Loucy (cell line): ENCODE measurements at regions not wholly inside any gene's neighbourhood (a gene's known extent, or its start where the extent isn't known, plus 50 kb on each side); places are given as distances from the start of the nearest gene placed in this dataset.

Experiments
- H2AFZ ChIP-seq: fragments of 200-600 bp; sonication (generic); 2 replicates; pipeline ENCODE4 v1.6.0; 2016; ENCODE audit warnings: antibody characterized with exemption, mild to moderate bottlenecking, low read length, moderate library complexity
- H3F3A ChIP-seq: fragments of 200-600 bp; 2 replicates; pipeline ENCODE4 v1.6.0; 2016; ENCODE audit warnings: antibody characterized with exemption, low read depth, mild to moderate bottlenecking
- H3K27me3 ChIP-seq: fragments of 200-600 bp; sonication (generic); 2 replicates; pipeline ENCODE4 v1.6.1; 2014; ENCODE audit warnings: low read length, mild to moderate bottlenecking; ENCODE audit not compliant: insufficient read depth, poor library complexity, severe bottlenecking
- H3K36me3 ChIP-seq: fragments of 200-600 bp; sonication (generic); 2 replicates; pipeline ENCODE4 v1.6.1; 2016; ENCODE audit warnings: low read length; ENCODE audit not compliant: insufficient read depth
- H3K4me1 ChIP-seq: fragments of 200-600 bp; sonication (generic); 2 replicates; pipeline ENCODE4 v1.5.1; 2014; ENCODE audit warnings: low read length, mild to moderate bottlenecking; ENCODE audit not compliant: insufficient read depth, poor library complexity, severe bottlenecking
- H3K4me2 ChIP-seq: fragments of 200-600 bp; sonication (generic); 2 replicates; pipeline ENCODE4 v1.6.0; 2014; ENCODE audit warnings: antibody characterized with exemption, low read length, low read depth, mild to moderate bottlenecking; ENCODE audit not compliant: poor library complexity, severe bottlenecking
- H3K4me3 ChIP-seq: fragments of 200-600 bp; sonication (generic); 2 replicates; pipeline ENCODE4 v1.5.1; 2014; ENCODE audit warnings: low read length, mild to moderate bottlenecking, mixed read lengths; ENCODE audit not compliant: poor library complexity, severe bottlenecking
- H3K79me2 ChIP-seq: fragments of 200-600 bp; sonication (generic); 2 replicates; pipeline ENCODE4 v1.6.1; 2014; ENCODE audit warnings: low read length; ENCODE audit not compliant: insufficient read depth
- H3K9ac ChIP-seq: fragments of 200-600 bp; sonication (generic); 2 replicates; pipeline ENCODE4 v1.6.0; 2014; ENCODE audit warnings: mild to moderate bottlenecking, low read depth, low read length, moderate library complexity; ENCODE audit not compliant: poor library complexity, severe bottlenecking
- H3K9me2 ChIP-seq: fragments of 200-600 bp; sonication (generic); replicated peaks from 2 replicates; pipeline ENCODE4 v1.6.1; 2016; ENCODE audit warnings: low read depth, low read length, mixed read lengths
- H3K9me3 ChIP-seq: fragments of 200-600 bp; sonication (generic); 2 replicates; pipeline ENCODE4 v1.6.1; 2014; ENCODE audit warnings: mild to moderate bottlenecking, antibody characterized with exemption, low read length, low read depth; ENCODE audit not compliant: insufficient read depth
- H4K20me1 ChIP-seq: fragments of 200-600 bp; sonication (generic); 2 replicates; pipeline ENCODE4 v1.6.0; 2014; ENCODE audit warnings: antibody characterized with exemption, low read length, mild to moderate bottlenecking; ENCODE audit not compliant: insufficient read depth, poor library complexity, severe bottlenecking
- EZH2phosphoT487 ChIP-seq: fragments of 200-600 bp; IDR thresholded peaks from 2 replicates; pipeline ENCODE4 v1.6.1; 2018; ENCODE audit warnings: antibody characterized with exemption, mild to moderate bottlenecking, moderate library complexity, borderline replicate concordance
- TF ChIP-seq, protein P1 (sequence below): fragments of 200-600 bp; sonication (generic); conservative IDR thresholded peaks from 2 replicates; pipeline ENCODE4 v1.5.1; 2014; ENCODE audit warnings: mild to moderate bottlenecking, antibody characterized with exemption, low read length

DNA sequence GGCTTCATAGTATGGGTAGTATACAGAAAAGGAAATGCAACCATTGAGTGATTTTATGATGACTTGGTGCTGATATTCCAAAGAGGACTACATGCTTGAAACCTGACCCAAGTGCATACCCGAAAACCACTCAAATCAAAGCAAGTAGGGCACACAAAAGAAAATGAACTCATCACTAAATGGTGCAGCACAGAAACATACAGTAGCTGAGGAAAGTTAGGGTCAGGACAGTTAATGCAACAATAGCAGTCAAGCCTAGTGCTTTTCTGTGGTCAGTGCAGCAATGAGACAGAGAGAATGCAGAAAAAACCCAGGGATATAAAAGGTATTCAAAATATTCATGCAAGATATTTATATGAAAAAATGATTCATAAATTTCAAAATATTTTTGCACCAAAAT lies 711.1 kb downstream of the EPHA7 start:
- H4K20me1 ChIP-seq, result no peaks in the 10 kb centered on the region
- no peak overlapping the region for H3K4me3 ChIP-seq
- no peaks in the 10 kb centered on the region for H3K9me3 ChIP-seq
- H3K4me2 ChIP-seq, result no peak overlapping the region
- no peak overlapping the region for H3K9ac ChIP-seq
- no peak overlapping the region for H2AFZ ChIP-seq
- no peaks in the 10 kb centered on the region for H3F3A ChIP-seq
- no peaks in the 10 kb centered on the region for H3K36me3 ChIP-seq
- no peak for TF ChIP-seq EZH2phosphoT487
- TF ChIP-seq, protein P1, sequence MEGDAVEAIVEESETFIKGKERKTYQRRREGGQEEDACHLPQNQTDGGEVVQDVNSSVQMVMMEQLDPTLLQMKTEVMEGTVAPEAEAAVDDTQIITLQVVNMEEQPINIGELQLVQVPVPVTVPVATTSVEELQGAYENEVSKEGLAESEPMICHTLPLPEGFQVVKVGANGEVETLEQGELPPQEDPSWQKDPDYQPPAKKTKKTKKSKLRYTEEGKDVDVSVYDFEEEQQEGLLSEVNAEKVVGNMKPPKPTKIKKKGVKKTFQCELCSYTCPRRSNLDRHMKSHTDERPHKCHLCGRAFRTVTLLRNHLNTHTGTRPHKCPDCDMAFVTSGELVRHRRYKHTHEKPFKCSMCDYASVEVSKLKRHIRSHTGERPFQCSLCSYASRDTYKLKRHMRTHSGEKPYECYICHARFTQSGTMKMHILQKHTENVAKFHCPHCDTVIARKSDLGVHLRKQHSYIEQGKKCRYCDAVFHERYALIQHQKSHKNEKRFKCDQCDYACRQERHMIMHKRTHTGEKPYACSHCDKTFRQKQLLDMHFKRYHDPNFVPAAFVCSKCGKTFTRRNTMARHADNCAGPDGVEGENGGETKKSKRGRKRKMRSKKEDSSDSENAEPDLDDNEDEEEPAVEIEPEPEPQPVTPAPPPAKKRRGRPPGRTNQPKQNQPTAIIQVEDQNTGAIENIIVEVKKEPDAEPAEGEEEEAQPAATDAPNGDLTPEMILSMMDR, result no peak
- no peaks in the 10 kb centered on the region for H3K79me2 ChIP-seq
- no peaks in the 10 kb centered on the region for H3K27me3 ChIP-seq
- H3K9me2 ChIP-seq, result no peaks in the 10 kb centered on the region
- H3K4me1 ChIP-seq, result no peaks in the 10 kb centered on the region

DNA sequence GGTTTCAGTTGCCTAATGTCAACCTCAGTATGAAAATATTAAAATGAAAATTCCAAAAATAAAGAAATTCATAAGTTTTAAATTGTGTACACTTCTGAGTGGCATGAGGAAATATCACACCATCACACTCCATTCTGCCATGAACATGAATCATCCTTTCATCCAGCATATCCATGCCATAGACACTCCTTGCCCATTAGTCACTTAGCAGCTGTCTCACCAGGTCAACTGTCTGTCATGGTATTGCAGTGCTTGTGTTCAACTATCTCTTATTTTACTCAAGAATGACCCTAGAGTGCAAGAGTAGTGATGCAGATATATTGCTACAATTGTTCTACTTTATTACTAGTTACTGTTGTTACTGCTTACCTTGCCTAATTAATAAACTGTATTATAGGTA lies 712.4 kb downstream of the EPHA7 start:
- Histone ChIP-seq H3K79me2 (no peaks in the 10 kb centered on the region), H3F3A (no peaks in the 10 kb centered on the region), H4K20me1 (no peaks in the 10 kb centered on the region), H3K4me1 (no peaks in the 10 kb centered on the region), H3K9me2 (no peaks in the 10 kb centered on the region), H3K9me3 (no peaks in the 10 kb centered on the region), H3K36me3 (no peaks in the 10 kb centered on the region), H3K27me3 (no peaks in the 10 kb centered on the region), H3K4me2 (no peak overlapping the region), H3K9ac (no peak overlapping the region), H2AFZ (no peak overlapping the region), H3K4me3 (no peak overlapping the region)
- no peak for TF ChIP-seq EZH2phosphoT487
- TF ChIP-seq, protein P1, result no peak

DNA sequence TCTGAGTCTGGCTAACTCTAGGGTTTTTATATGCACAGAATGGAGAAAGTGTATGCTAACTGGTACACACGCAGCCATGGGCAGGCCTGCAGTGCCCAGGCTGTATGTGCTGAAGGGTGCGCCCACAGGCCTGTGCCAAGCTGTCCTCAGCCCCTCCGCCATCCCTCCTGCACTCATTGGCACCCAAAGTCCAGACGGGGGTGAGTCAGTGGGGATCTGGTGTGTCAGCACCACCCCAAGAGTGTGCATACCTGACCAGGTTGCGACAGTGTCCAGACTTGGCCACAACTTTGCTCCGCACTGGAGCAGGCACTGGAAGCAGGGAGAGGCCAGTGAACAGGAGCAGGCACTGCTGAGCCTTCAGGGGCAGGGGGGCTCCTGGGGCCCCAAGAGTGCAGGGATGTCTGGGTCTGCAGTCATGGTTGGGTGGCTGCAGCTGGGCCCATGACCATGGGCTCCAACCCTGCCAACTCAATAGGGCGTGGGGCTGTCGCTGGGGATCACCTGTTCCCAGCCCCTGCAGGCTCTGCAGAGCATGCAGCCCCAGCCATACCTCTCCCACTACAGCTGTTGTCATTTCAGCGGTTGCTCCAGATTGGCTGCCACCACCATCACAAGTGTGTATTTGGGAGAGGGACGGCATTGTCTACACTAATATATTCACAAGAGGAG lies 717.8 kb downstream of the EPHA7 start:
- Histone ChIP-seq H3K9me2 (no peaks in the 10 kb centered on the region), H3F3A (no peaks in the 10 kb centered on the region), H3K4me1 (no peaks in the 10 kb centered on the region), H3K27me3 (no peaks in the 10 kb centered on the region), H2AFZ (no peak overlapping the region), H4K20me1 (no peaks in the 10 kb centered on the region), H3K4me3 (no peak overlapping the region), H3K9ac (no peak overlapping the region), H3K4me2 (no peak overlapping the region), H3K36me3 (no peaks in the 10 kb centered on the region), H3K9me3 (no peaks in the 10 kb centered on the region), H3K79me2 (no peaks in the 10 kb centered on the region)
- TF ChIP-seq, protein P1, result no peak
- no peak for TF ChIP-seq EZH2phosphoT487
